Smooth muscle cell (in vitro differentiated cells): ENCODE measurements at regions not wholly inside any gene's neighbourhood (a gene's known extent, or its start where the extent isn't known, plus 50 kb on each side); places are given as distances from the start of the nearest gene placed in this dataset.
"Not testable (repeated sequence)": the region's sequence is repeated elsewhere in the genome, so short reads cannot be mapped to it uniquely, and the experiment has no call there.

Experiments used
- DNase-seq: peaks from one replicate; lab custom pipeline; 2025; ENCODE audit not compliant: unreplicated experiment; lab: John Stamatoyannopoulos, UW
- H2AFZ ChIP-seq: fragments of 200-600 bp; sonication (generic); 2 replicates; pipeline ENCODE4 v1.6.0; 2016; ENCODE audit warnings: antibody characterized with exemption, low read depth, mild to moderate bottlenecking
- H3F3A ChIP-seq: fragments of 200-600 bp; sonication (generic); 2 replicates; pipeline ENCODE4 v1.6.0; 2017; ENCODE audit warnings: antibody characterized with exemption, low read depth
- H3K27ac ChIP-seq: fragments of 200-600 bp; sonication (generic); 2 replicates; pipeline ENCODE4 v1.5.1; 2016; ENCODE audit warnings: low read depth, mild to moderate bottlenecking
- H3K27me3 ChIP-seq: fragments of 200-600 bp; sonication (generic); 2 replicates; pipeline ENCODE4 v1.6.1; 2016; ENCODE audit warnings: low read depth, mild to moderate bottlenecking
- H3K36me3 ChIP-seq: fragments of 200-600 bp; sonication (generic); 2 replicates; pipeline ENCODE4 v1.5.1; 2016; ENCODE audit warnings: low read depth
- H3K4me1 ChIP-seq: fragments of 200-600 bp; sonication (generic); 2 replicates; pipeline ENCODE4 v1.5.1; 2016; ENCODE audit warnings: low read depth
- H3K4me2 ChIP-seq: fragments of 200-600 bp; sonication (generic); 2 replicates; pipeline ENCODE4 v1.6.0; 2016; ENCODE audit warnings: mild to moderate bottlenecking
- H3K4me3 ChIP-seq: fragments of 200-600 bp; sonication (generic); 2 replicates; pipeline ENCODE4 v1.5.1; 2016; ENCODE audit warnings: mild to moderate bottlenecking
- H3K79me2 ChIP-seq: fragments of 200-600 bp; sonication (generic); 2 replicates; pipeline ENCODE4 v1.6.0; 2016; ENCODE audit warnings: low read depth, mild to moderate bottlenecking
- H3K9ac ChIP-seq: fragments of 200-600 bp; sonication (generic); 2 replicates; pipeline ENCODE4 v1.6.0; 2016; ENCODE audit warnings: low read depth
- H3K9me3 ChIP-seq: fragments of 200-600 bp; sonication (generic); replicated peaks from 2 replicates; pipeline ENCODE4 v1.5.1; 2016; ENCODE audit warnings: low read depth
- H4K20me1 ChIP-seq: fragments of 200-600 bp; sonication (generic); 2 replicates; pipeline ENCODE4 v1.6.0; 2016; ENCODE audit warnings: low read depth
- CTCF ChIP-seq: fragments of 200-600 bp; sonication (generic); IDR thresholded peaks from 2 replicates; pipeline ENCODE4 v1.5.1; 2017; ENCODE audit warnings: borderline replicate concordance, mild to moderate bottlenecking, antibody characterized with exemption; ENCODE audit not compliant: insufficient read depth, poor library complexity, severe bottlenecking
- WGBS: methylation state at CpG from one replicate; pipeline ENCODE4 v1.1.7; 2016; ENCODE audit warnings: low lambda C conversion rate; 5-methylcytosine and 5-hydroxymethylcytosine counted together

- H2AFZ ChIP-seq: no peak overlapping the region
- H3K4me2 ChIP-seq: no peak overlapping the region
- H3K4me3 ChIP-seq: no peak overlapping the region
- DNase-seq: no peak
- TF ChIP-seq CTCF: no peak
- 92% methylated on average over 6 of the region's 6 CpGs for WGBS
- H3K36me3 ChIP-seq: no peaks in the 10 kb centered on the region
- H3K9ac ChIP-seq: no peak overlapping the region
- H4K20me1 ChIP-seq: no peaks in the 10 kb centered on the region
- no peaks in the 10 kb centered on the region for H3K27me3 ChIP-seq
- H3K79me2 ChIP-seq: no peaks in the 10 kb centered on the region
- no peak overlapping the region for H3K27ac ChIP-seq
- H3K4me1 ChIP-seq: no peaks in the 10 kb centered on the region
- no peaks in the 10 kb centered on the region for H3K9me3 ChIP-seq
- H3F3A ChIP-seq: no peaks in the 10 kb centered on the region
These were observed 692.5 kb upstream of the ZWINT start for GRCh38 chr10:57053530-57053929.

- no peaks in the 10 kb centered on the region for H3F3A ChIP-seq
- DNase-seq: no peak
- H3K4me3 ChIP-seq: no peak overlapping the region
- H3K9ac ChIP-seq: no peak overlapping the region
- no peaks in the 10 kb centered on the region for H3K36me3 ChIP-seq
- no peak for TF ChIP-seq CTCF
- H4K20me1 ChIP-seq: no peaks in the 10 kb centered on the region
- H3K4me1 ChIP-seq: no peaks in the 10 kb centered on the region
- 61% methylated on average over 2 of the region's 2 CpGs for WGBS
- H3K27me3 ChIP-seq: no peaks in the 10 kb centered on the region
- H3K4me2 ChIP-seq: no peak overlapping the region
- H3K79me2 ChIP-seq: no peaks in the 10 kb centered on the region
- H3K9me3 ChIP-seq: no peaks in the 10 kb centered on the region
- H2AFZ ChIP-seq: no peak overlapping the region
- no peak overlapping the region for H3K27ac ChIP-seq
These were observed 688.0 kb upstream of the ZWINT start for GRCh38 chr10:57049096-57049495.

- Histone ChIP-seq H2AFZ (no peak overlapping the region), H3K9ac (no peak overlapping the region), H3K79me2 (no peaks in the 10 kb centered on the region), H3F3A (no peaks in the 10 kb centered on the region), H3K36me3 (no peaks in the 10 kb centered on the region), H3K9me3 (no peaks in the 10 kb centered on the region), H3K27me3 (no peaks in the 10 kb centered on the region), H3K4me1 (no peaks in the 10 kb centered on the region), H4K20me1 (no peaks in the 10 kb centered on the region), H3K27ac (no peak overlapping the region), H3K4me3 (no peak overlapping the region), H3K4me2 (no peak overlapping the region)
- no peak for TF ChIP-seq CTCF
- DNase-seq: no peak
- 92% methylated on average over 2 of the region's 2 CpGs for WGBS
These were observed 677.5 kb upstream of the ZWINT start for GRCh38 chr10:57038531-57038930.

GRCh38 chr10:57035310-57035709, 674.3 kb upstream of the ZWINT start:
- Histone ChIP-seq H3F3A (no peaks in the 10 kb centered on the region), H3K4me3 (no peak overlapping the region), H3K9ac (no peak overlapping the region), H3K79me2 (no peaks in the 10 kb centered on the region), H3K4me2 (no peak overlapping the region), H4K20me1 (no peaks in the 10 kb centered on the region), H3K27ac (no peak overlapping the region), H3K36me3 (no peaks in the 10 kb centered on the region), H3K9me3 (no peaks in the 10 kb centered on the region), H3K4me1 (no peaks in the 10 kb centered on the region), H3K27me3 (no peaks in the 10 kb centered on the region), H2AFZ (no peak overlapping the region)
- WGBS: 95% methylated on average over 2 of the region's 2 CpGs
- TF ChIP-seq CTCF: no peak
- no peak for DNase-seq

GRCh38 chr10:57032301-57032700, 671.2 kb upstream of the ZWINT start:
- not testable (repeated sequence) for H3K27me3 ChIP-seq, H3K9ac ChIP-seq, H3K4me3 ChIP-seq, H3K27ac ChIP-seq, DNase-seq, H3K4me2 ChIP-seq, H3K9me3 ChIP-seq, H3K36me3 ChIP-seq, H3K4me1 ChIP-seq, H3F3A ChIP-seq, H3K79me2 ChIP-seq, H2AFZ ChIP-seq, H4K20me1 ChIP-seq
- WGBS: 88% methylated on average over 5 of the region's 5 CpGs
